Body of pancreas (tissue), 4 donors: ENCODE measurements at regions not wholly inside any gene's neighbourhood (a gene's known extent, or its start where the extent isn't known, plus 50 kb on each side); places are given as distances from the start of the nearest gene placed in this dataset.

Experiments used
- CTCF ChIP-seq, 7 experiments: fragments of 450-650 bp in 4 of 7; fragments of 200-600 bp in 3 of 7; sonication (generic) in 3 of 7; IDR thresholded peaks; one replicate each; pipeline ENCODE4 v1.5.1; 2016 to 2019; ENCODE audit warnings: antibody characterized with exemption in 7 of 7
- POLR2A ChIP-seq, 3 donors: fragments of 450-650 bp; IDR thresholded peaks; one replicate each; pipeline ENCODE4 v1.6.1; 2016; ENCODE audit warnings: antibody characterized with exemption in 3 of 3, mild to moderate bottlenecking in 2 of 3

GRCh38 chr20:17799575-17800227 lies 99.9 kb downstream of the BANF2 start:
- TF ChIP-seq POLR2A (IDR thresholded peaks at IDR 0.05) (no peak), CTCF (IDR thresholded peaks at IDR 0.05) (no peak)
